Astrocyte of the spinal cord (primary cell): ENCODE measurements at regions not wholly inside any gene's neighbourhood (a gene's known extent, or its start where the extent isn't known, plus 50 kb on each side); places are given as distances from the start of the nearest gene placed in this dataset.

Experiments
- DNase-seq: peaks from one replicate; pipeline ENCODE4 v3.0.0; 2011; ENCODE audit warnings: low read depth, low spot score
- H3K4me3 ChIP-seq: 2 replicates; pipeline ENCODE4 v1.5.1; 2011; ENCODE audit warnings: low read depth, mild to moderate bottlenecking, low read length, moderate library complexity
- in situ Hi-C: cut with HindIII; loops from 2 replicates; pipeline ENCODE4 v1.10.0; 2017; ENCODE audit warnings: low sequenced_read_pairs
- TF ChIP-seq, protein P1 (sequence below): IDR thresholded peaks from 2 replicates; pipeline ENCODE4 v1.5.1; 2012; ENCODE audit warnings: low read depth, mild to moderate bottlenecking, low read length, inconsistent platforms

DNA sequence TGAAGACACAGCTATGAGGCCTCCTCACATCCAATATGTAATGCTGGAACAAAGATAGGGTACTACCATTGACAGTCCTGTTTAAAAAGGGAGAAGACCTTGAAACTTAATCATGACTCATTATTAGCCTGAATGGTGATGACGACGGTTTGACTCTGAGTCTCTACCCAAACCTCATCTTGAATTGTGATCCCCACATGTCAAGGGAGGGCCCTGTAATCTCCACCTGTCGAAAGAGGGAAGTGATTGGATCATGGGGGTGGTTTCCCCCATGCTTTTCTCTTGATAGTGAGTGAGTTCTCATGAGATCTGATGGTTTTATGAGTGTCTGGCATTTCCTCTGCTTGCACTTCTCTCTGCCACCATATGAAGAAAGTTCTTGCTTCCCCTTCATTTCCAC is 395.3 kb upstream of the CPEB2 start:
- no peak for DNase-seq
- no peak overlapping the region for H3K4me3 ChIP-seq
- TF ChIP-seq, protein P1, sequence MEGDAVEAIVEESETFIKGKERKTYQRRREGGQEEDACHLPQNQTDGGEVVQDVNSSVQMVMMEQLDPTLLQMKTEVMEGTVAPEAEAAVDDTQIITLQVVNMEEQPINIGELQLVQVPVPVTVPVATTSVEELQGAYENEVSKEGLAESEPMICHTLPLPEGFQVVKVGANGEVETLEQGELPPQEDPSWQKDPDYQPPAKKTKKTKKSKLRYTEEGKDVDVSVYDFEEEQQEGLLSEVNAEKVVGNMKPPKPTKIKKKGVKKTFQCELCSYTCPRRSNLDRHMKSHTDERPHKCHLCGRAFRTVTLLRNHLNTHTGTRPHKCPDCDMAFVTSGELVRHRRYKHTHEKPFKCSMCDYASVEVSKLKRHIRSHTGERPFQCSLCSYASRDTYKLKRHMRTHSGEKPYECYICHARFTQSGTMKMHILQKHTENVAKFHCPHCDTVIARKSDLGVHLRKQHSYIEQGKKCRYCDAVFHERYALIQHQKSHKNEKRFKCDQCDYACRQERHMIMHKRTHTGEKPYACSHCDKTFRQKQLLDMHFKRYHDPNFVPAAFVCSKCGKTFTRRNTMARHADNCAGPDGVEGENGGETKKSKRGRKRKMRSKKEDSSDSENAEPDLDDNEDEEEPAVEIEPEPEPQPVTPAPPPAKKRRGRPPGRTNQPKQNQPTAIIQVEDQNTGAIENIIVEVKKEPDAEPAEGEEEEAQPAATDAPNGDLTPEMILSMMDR: no peak
- in situ Hi-C loops: no loop called here

DNA sequence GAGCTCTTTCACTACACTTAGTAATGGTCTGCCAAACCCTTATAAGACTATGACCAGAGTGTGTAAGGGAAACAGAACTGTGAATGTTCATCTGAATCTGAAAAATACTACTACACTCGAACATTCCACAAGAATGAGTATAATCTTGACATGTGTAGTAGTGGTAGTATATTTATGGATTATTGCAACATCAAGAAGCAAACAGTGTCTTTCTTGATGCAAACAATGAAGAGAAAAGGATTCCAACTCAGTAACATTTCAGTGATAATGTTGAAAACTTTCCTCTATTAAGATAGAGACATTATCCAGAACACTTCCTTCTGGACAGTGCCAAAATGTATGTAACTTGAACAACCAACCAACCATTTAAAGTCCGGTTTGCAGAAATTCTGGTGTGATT is 394.7 kb upstream of the CPEB2 start:
- DNase-seq: peak; percentile 47
- no peak overlapping the region for H3K4me3 ChIP-seq
- TF ChIP-seq, protein P1: no peak
- in situ Hi-C loops: no loop called here

DNA sequence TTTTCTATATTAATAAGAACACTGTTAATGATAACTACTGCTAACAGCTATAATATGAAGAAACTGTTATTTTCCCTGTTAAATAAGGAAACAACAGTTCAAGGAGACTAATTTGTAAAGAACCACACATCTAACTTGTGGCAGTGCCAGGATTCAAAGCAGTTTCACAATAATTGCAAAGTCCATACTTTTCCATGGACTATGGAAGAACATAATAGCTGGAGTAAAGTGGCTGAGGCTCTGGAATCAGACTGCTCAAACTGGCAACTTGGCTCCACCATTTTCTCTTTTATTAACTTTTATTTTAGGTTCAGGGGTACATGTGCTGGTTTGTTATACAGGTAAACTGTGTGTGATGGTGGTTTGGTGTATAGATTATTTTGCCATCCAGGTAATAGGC is 393.7 kb upstream of the CPEB2 start:
- no peak for DNase-seq
- in situ Hi-C loops: no loop called here
- H3K4me3 ChIP-seq: no peak overlapping the region
- TF ChIP-seq, protein P1: no peak

DNA sequence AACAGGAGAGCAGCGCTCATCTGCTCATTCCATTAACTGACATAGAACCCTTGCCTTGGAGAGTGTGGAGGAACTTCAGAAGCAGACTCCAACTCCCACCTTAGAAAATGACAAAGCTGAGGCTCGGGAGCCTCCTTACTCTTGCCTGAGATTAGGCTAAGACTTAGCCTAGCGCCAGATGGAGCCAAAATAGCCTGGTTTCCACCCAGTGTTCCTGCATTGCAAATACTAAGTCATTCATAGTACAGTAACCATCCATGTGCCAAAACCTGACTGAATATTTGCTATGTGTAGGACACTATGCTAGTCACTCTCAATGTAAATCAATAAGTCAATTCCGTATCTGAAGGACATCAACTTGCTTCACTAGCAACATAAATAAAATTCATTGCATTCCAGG is 387.4 kb upstream of the CPEB2 start:
- no peak overlapping the region for H3K4me3 ChIP-seq
- TF ChIP-seq, protein P1: no peak
- in situ Hi-C loops: no loop called here
- DNase-seq: no peak

DNA sequence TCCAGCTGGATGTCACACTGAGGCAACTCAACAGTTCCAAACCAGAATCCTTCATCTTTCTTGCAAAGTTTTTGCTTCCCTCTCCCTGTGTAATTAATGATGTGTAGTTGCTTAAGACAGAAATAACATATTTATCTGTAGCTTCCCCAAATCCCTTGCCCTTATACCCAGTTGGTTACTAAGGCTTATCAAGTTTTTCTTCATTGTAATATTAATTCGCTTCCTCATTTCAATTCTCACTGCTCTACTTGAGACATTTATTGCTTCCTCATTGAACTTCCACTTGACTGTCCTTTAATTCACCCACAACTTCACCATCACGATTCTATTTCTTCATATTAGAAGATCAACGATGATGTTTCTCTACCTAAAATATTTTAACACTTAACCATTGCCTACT is 386.6 kb upstream of the CPEB2 start:
- no peak overlapping the region for H3K4me3 ChIP-seq
- in situ Hi-C loops: no loop called here
- TF ChIP-seq, protein P1: no peak
- no peak for DNase-seq

DNA sequence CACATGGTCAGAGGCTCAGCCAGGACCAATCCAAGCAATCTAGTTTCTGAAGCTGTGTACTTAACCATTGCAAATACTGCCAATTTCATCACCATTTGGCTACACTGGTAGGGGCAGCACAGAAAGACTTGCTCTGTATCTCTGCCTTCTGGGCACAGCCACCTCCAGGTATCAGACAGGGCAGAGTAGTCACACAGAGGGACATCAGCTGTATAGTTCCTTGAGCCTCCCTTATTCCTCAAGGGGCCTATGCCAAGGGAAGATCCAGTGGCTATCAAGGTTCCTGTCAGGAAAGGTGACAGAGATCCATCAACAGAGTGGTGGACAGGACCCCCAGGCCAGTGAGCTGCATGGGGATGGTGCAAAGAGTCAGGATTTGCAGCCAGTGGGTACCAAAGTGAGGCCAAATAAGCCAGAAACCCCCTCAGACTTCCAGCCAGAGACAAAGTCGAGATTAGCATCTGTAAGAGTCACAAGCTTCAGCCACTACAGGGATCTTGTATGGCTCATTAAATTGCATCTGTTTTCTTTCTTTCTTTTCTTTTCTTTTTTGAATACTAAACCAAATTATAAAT is 381.6 kb upstream of the CPEB2 start:
- in situ Hi-C loops: no loop called here
- TF ChIP-seq, protein P1: no peak
- DNase-seq: no peak
- no peak overlapping the region for H3K4me3 ChIP-seq
